ENCODE measurements at regions not wholly inside any gene's neighbourhood (a gene's known extent, or its start where the extent isn't known, plus 50 kb on each side); places are given as distances from the start of the nearest gene placed in this dataset.

GRCh38 chr2:52454962-52455361, 1312.6 kb upstream of the CHAC2 start:
- CTCF ChIA-PET, result interaction anchor here (0.7 kb wide), 1 partner anchor 162 kb away, joined by 3 read pairs; no protein-coding TSS in a partner anchor
- TF ChIP-seq CTCF (conservative IDR thresholded peaks at IDR 0.05; ENCODE audit: low read depth), result no peak
- POLR2A ChIA-PET (ENCODE audit: low non-redundant PET), result no interaction called here
- H3K27ac ChIP-seq, result no peak overlapping the region
- no peak for DNase-seq (ENCODE audit: low spot score)

- POLR2A ChIA-PET (ENCODE audit: low non-redundant PET), result no interaction called here
- TF ChIP-seq CTCF (conservative IDR thresholded peaks at IDR 0.05; ENCODE audit: low read depth), result no peak
- CTCF ChIA-PET, result no interaction called here
- no peak overlapping the region for H3K27ac ChIP-seq
- DNase-seq (ENCODE audit: low spot score), result no peak
Measured at GRCh38 chr2:52452201-52452600, 1315.4 kb upstream of the CHAC2 start.

GRCh38 chr2:52445686-52446085, 1321.9 kb upstream of the CHAC2 start:
- ChIA-PET CTCF (no interaction called here), POLR2A (ENCODE audit: low non-redundant PET) (no interaction called here)
- DNase-seq (ENCODE audit: low spot score), result no peak
- H3K27ac ChIP-seq, result no peak overlapping the region
- no peak for TF ChIP-seq CTCF (conservative IDR thresholded peaks at IDR 0.05; ENCODE audit: low read depth)

- H3K27ac ChIP-seq, result no peak overlapping the region
- CTCF ChIA-PET, result no interaction called here
- DNase-seq (ENCODE audit: low spot score), result no peak
- POLR2A ChIA-PET (ENCODE audit: low non-redundant PET), result no interaction called here
- no peak for TF ChIP-seq CTCF (conservative IDR thresholded peaks at IDR 0.05; ENCODE audit: low read depth)
Measured at GRCh38 chr2:52431352-52431760, 1336.2 kb upstream of the CHAC2 start.

GRCh38 chr2:52429740-52430139, 1337.9 kb upstream of the CHAC2 start:
- no peak overlapping the region for H3K27ac ChIP-seq
- no peak for TF ChIP-seq CTCF (conservative IDR thresholded peaks at IDR 0.05; ENCODE audit: low read depth)
- DNase-seq (ENCODE audit: low spot score), result no peak
- ChIA-PET POLR2A (ENCODE audit: low non-redundant PET) (no interaction called here), CTCF (no interaction called here)

- no peak for DNase-seq (ENCODE audit: low spot score)
- TF ChIP-seq CTCF (conservative IDR thresholded peaks at IDR 0.05; ENCODE audit: low read depth), result no peak
- no peak overlapping the region for H3K27ac ChIP-seq
- POLR2A ChIA-PET (ENCODE audit: low non-redundant PET), result no interaction called here
- CTCF ChIA-PET, result no interaction called here
Measured at GRCh38 chr2:52429171-52429570, 1338.4 kb upstream of the CHAC2 start.

- ChIA-PET POLR2A (ENCODE audit: low non-redundant PET) (no interaction called here), CTCF (no interaction called here)
- DNase-seq (ENCODE audit: low spot score), result no peak
- no peak overlapping the region for H3K27ac ChIP-seq
- no peak for TF ChIP-seq CTCF (conservative IDR thresholded peaks at IDR 0.05; ENCODE audit: low read depth)
Measured at GRCh38 chr2:52428224-52428623, 1339.4 kb upstream of the CHAC2 start.
